Endothelial cell of umbilical vein (primary cell): ENCODE measurements at regions not wholly inside any gene's neighbourhood (a gene's known extent, or its start where the extent isn't known, plus 50 kb on each side); places are given as distances from the start of the nearest gene placed in this dataset.

Source experiments
- BruUV-seq: library from RNA; stranded (reverse); fragments of 400-500 nt; replicated peaks from 2 replicates; lab custom pipeline; 2021; lab: Mats Ljungman, UMichigan
- CTCF ChIA-PET: fragments of 300-600, 350-600 bp; sonication (Branson Sonifier 250); formaldehyde crosslinking; loops from one replicate; lab custom pipeline; 2021; ENCODE audit warnings: antibody characterized with exemption, inconsistent platforms; lab: Charles Lee
- POLR2A ChIA-PET: fragments of 300-600, 350-600 bp; sonication (Branson Sonifier 250); formaldehyde crosslinking; loops from one replicate; lab custom pipeline; 2021; ENCODE audit warnings: antibody characterized with exemption, inconsistent platforms; lab: Charles Lee
- DNase-seq: peaks from one replicate; pipeline ENCODE4 v3.0.0-alpha.2; 2011; ENCODE audit warnings: low read depth, low spot score
- FAIRE-seq: peaks from 2 replicates; lab custom pipeline; 2011; peaks lifted over from hg19 to GRCh38; lab: Jason Lieb, UNC
- H2AFZ ChIP-seq: 2 replicates; pipeline ENCODE4 v1.6.0; 2012; ENCODE audit warnings: low read depth, low read length, control low read depth, inconsistent platforms
- H3K27ac ChIP-seq: 2 replicates; pipeline ENCODE4 v1.5.1; 2011; ENCODE audit warnings: low read depth, mild to moderate bottlenecking, control low read depth, low read length, moderate library complexity; ENCODE audit not compliant: insufficient read depth
- H3K27me3 ChIP-seq, 2 experiments: 2 replicates each; pipeline versions ENCODE4 v1.6.0 to v1.6.1; 2011; ENCODE audit warnings: low read length in 2 of 2, mixed read lengths in 1 of 2; ENCODE audit not compliant: control insufficient read depth in 2 of 2, insufficient read depth in 2 of 2
- H3K36me3 ChIP-seq, 2 experiments: 2 replicates in 1 of 2; 3 replicates in 1 of 2; pipeline ENCODE4 v1.5.1; 2011; ENCODE audit warnings: low read length in 2 of 2, mild to moderate bottlenecking in 1 of 2, moderate library complexity in 1 of 2; ENCODE audit not compliant: control insufficient read depth in 2 of 2, insufficient read depth in 2 of 2; ENCODE audit errors: extremely low read depth in 1 of 2
- H3K4me1 ChIP-seq: 3 replicates; pipeline ENCODE4 v1.5.1; 2011; ENCODE audit warnings: mild to moderate bottlenecking, low read length; ENCODE audit not compliant: control insufficient read depth, insufficient read depth; ENCODE audit errors: extremely low read depth
- H3K4me2 ChIP-seq: 2 replicates; pipeline ENCODE4 v1.6.1; 2011; ENCODE audit warnings: low read length, control low read depth, mixed read lengths; ENCODE audit not compliant: insufficient read depth
- H3K4me3 ChIP-seq, 3 experiments: fragments of 200-600 bp in 1 of 3; sonication (generic), shearing (Covaris generic) in 1 of 3; replicated peaks in 1 of 3; 2 replicates each; pipeline ENCODE4 v1.5.1; 2011 to 2016; ENCODE audit warnings: control low read depth in 3 of 3, low read length in 3 of 3, mild to moderate bottlenecking in 2 of 3, inconsistent platforms in 1 of 3, low read depth in 1 of 3, moderate library complexity in 1 of 3; ENCODE audit not compliant: insufficient read depth in 1 of 3
- H3K79me2 ChIP-seq: 2 replicates; pipeline ENCODE4 v1.6.0; 2012; ENCODE audit warnings: low read length, inconsistent platforms; ENCODE audit not compliant: control insufficient read depth, insufficient read depth
- H3K9ac ChIP-seq: replicated peaks from 2 replicates; pipeline ENCODE3; 2011; ENCODE audit warnings: low read length, control low read depth; ENCODE audit not compliant: insufficient read depth; ENCODE audit errors: extremely low read depth
- H3K9me1 ChIP-seq: replicated peaks from 3 replicates; pipeline ENCODE4 v1.6.0; 2011; ENCODE audit warnings: mild to moderate bottlenecking, low read length; ENCODE audit not compliant: control insufficient read depth, insufficient read depth; ENCODE audit errors: extremely low read depth
- H3K9me3 ChIP-seq: replicated peaks from 2 replicates; pipeline ENCODE4 v1.5.1; 2012; ENCODE audit warnings: low read length, inconsistent platforms; ENCODE audit not compliant: control insufficient read depth, insufficient read depth
- H4K20me1 ChIP-seq: replicated peaks from 2 replicates; pipeline ENCODE3; 2011; ENCODE audit warnings: mild to moderate bottlenecking, low read length; ENCODE audit not compliant: control insufficient read depth, insufficient read depth; ENCODE audit errors: extremely low read depth
- EZH2 ChIP-seq: IDR thresholded peaks from 2 replicates; pipeline ENCODE4 v1.6.1; 2012; ENCODE audit warnings: borderline replicate concordance, low read depth, mild to moderate bottlenecking, moderate library complexity, low read length, inconsistent platforms; ENCODE audit not compliant: severe bottlenecking
- FOS ChIP-seq: IDR thresholded peaks from 2 replicates; pipeline ENCODE4 v1.6.1; 2011; ENCODE audit warnings: mild to moderate bottlenecking, low read length, moderate library complexity, borderline replicate concordance; ENCODE audit not compliant: insufficient read depth
- GATA2 ChIP-seq: IDR thresholded peaks from 2 replicates; pipeline ENCODE4 v1.7.0; 2011; ENCODE audit warnings: low read depth, mild to moderate bottlenecking, moderate library complexity, mixed read lengths, low read length; ENCODE audit not compliant: insufficient read length, insufficient read depth
- JUN ChIP-seq: IDR thresholded peaks from 2 replicates; pipeline ENCODE4 v1.6.1; 2011; ENCODE audit warnings: borderline replicate concordance, low read depth; ENCODE audit not compliant: insufficient read length, insufficient read depth
- MYC ChIP-seq: IDR thresholded peaks from one replicate; pipeline ENCODE4 v1.6.1; 2011; ENCODE audit warnings: mild to moderate bottlenecking, low read depth, low read length
- POLR2A ChIP-seq: IDR thresholded peaks from 2 replicates; pipeline ENCODE4 v1.6.1; 2012; ENCODE audit warnings: low read depth, mild to moderate bottlenecking, control low read depth, low read length
- POLR2AphosphoS5 ChIP-seq: IDR thresholded peaks from 2 replicates; pipeline ENCODE4 v1.6.1; 2012; ENCODE audit warnings: low read depth, mild to moderate bottlenecking, control low read depth, low read length, moderate library complexity; ENCODE audit not compliant: insufficient read depth
- dilution Hi-C: fragments of 300-500 bp; cut with MboI; formaldehyde crosslinking; loops from one replicate; pipeline ENCODE4 v1.15.0; 2019; ENCODE audit warnings: low sequenced_read_pairs; ENCODE audit not compliant: extremely low pct_ligation_motif_present
- intact Hi-C: fragments of 100-400 bp; cut with micrococcal nuclease; formaldehyde crosslinking; loops from one replicate; pipeline ENCODE4 v1.10.0; 2022
- TF ChIP-seq, protein P1 (sequence below): IDR thresholded peaks from 2 replicates; pipeline ENCODE4 v1.6.1; 2011; ENCODE audit not compliant: insufficient read depth, insufficient read length
- TF ChIP-seq, protein P2 (sequence below), 2 donors: IDR thresholded peaks; 1 replicate in 1 of 2; 2 replicates in 1 of 2; pipeline ENCODE4 v1.5.1; 2011; ENCODE audit warnings: low read length in 2 of 2, mild to moderate bottlenecking in 2 of 2, moderate library complexity in 2 of 2, control low read depth in 1 of 2, inconsistent platforms in 1 of 2, low read depth in 1 of 2; ENCODE audit not compliant: insufficient read depth in 1 of 2; ENCODE audit errors: extremely low read depth in 1 of 2

DNA sequence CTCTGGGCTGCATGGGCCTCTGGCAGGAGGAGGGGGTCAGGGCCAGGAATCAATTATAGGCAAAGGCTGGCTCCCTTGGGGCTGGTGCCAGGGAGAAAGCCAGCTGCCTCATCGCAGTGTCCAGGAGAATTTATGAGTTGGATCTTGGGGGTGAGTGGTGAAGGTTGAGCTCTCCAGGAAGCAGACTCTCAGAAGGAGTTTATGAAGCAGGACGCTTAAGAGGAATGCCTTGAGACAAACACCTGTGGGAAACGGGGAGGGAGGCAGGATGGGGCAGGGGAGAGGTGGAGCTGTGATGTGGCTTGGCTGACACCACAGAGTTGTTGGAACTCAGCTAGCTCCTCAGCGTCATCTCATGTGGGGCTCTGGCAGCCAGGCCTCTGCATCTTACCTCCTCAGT is 428.5 kb downstream of the RPS24 start:
- BruUV-seq: no TSS peak
- TF ChIP-seq GATA2 (no peak), EZH2 (no peak), FOS (no peak), MYC (no peak)
- FAIRE-seq (no peak), DNase-seq (no peak)
- Histone ChIP-seq H3K36me3 (no peaks in the 10 kb centered on the region), H3K4me2 (no peak overlapping the region), H3K27ac (no peak overlapping the region), H3K9me3 (no peaks in the 10 kb centered on the region), H3K9me1 (no peaks in the 10 kb centered on the region), H3K9ac (no peak overlapping the region), H2AFZ (no peak overlapping the region), H3K4me1 (peaks cover 26% of the 10 kb centered on the region), H4K20me1 (no peaks in the 10 kb centered on the region), H3K4me3 (no peak overlapping the region), H3K79me2 (no peaks in the 10 kb centered on the region), H3K27me3 (no peaks in the 10 kb centered on the region)
- POLR2A ChIA-PET: no interaction called here
- CTCF ChIA-PET: no interaction called here
- intact Hi-C loops (no loop called here), dilution Hi-C loops (no loop called here)

DNA sequence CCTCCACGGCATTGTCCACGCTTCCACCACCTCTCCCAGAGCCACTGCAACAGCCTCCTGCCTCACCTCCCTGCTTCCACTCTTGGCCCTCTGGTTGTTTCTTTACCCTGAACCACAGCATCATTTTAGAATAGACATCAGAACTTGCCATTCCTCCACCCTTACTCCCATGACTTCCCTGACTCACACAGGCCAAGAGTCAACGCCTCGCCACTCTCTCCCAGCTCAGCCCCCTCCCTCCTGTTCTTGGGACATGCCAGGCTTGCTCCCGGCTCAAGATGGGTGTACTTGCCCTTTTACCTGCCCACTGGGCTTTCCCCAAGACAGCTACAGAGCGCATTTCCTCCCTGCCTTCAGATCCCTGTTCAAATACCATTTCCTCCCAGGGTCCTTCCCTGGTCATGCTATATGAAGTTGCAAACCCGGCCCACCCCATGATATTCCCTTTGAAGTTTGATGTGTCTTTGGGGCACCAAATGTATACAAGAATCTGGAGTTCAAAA is 429.1 kb downstream of the RPS24 start:
- H3K9ac ChIP-seq: no peak overlapping the region
- intact Hi-C loops: no loop called here
- no peaks in the 10 kb centered on the region for H3K79me2 ChIP-seq
- DNase-seq (no peak), FAIRE-seq (no peak)
- H3K4me3 ChIP-seq: no peak overlapping the region
- no peak overlapping the region for H3K27ac ChIP-seq
- peaks cover 20% of the 10 kb centered on the region for H3K4me1 ChIP-seq
- ChIA-PET CTCF (no interaction called here), POLR2A (no interaction called here)
- TF ChIP-seq JUN (no peak), POLR2AphosphoS5 (no peak), GATA2 (no peak), FOS (no peak), MYC (no peak), POLR2A (no peak), EZH2 (no peak)
- TF ChIP-seq, protein P1, sequence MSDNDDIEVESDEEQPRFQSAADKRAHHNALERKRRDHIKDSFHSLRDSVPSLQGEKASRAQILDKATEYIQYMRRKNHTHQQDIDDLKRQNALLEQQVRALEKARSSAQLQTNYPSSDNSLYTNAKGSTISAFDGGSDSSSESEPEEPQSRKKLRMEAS: no peak
- TF ChIP-seq, protein P2, sequence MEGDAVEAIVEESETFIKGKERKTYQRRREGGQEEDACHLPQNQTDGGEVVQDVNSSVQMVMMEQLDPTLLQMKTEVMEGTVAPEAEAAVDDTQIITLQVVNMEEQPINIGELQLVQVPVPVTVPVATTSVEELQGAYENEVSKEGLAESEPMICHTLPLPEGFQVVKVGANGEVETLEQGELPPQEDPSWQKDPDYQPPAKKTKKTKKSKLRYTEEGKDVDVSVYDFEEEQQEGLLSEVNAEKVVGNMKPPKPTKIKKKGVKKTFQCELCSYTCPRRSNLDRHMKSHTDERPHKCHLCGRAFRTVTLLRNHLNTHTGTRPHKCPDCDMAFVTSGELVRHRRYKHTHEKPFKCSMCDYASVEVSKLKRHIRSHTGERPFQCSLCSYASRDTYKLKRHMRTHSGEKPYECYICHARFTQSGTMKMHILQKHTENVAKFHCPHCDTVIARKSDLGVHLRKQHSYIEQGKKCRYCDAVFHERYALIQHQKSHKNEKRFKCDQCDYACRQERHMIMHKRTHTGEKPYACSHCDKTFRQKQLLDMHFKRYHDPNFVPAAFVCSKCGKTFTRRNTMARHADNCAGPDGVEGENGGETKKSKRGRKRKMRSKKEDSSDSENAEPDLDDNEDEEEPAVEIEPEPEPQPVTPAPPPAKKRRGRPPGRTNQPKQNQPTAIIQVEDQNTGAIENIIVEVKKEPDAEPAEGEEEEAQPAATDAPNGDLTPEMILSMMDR (IDR thresholded peaks at IDR 0.05; ENCODE audit: extremely low read depth in 1 of 2, insufficient read depth in 1 of 2, low read depth in 1 of 2, low read length in 2 of 2): no peak
- H3K9me1 ChIP-seq: no peaks in the 10 kb centered on the region
- no peaks in the 10 kb centered on the region for H3K9me3 ChIP-seq
- H3K4me2 ChIP-seq: no peak overlapping the region
- dilution Hi-C loops: no loop called here
- H3K36me3 ChIP-seq: no peaks in the 10 kb centered on the region
- no peaks in the 10 kb centered on the region for H4K20me1 ChIP-seq
- H3K27me3 ChIP-seq: no peaks in the 10 kb centered on the region
- BruUV-seq: no TSS peak
- no peak overlapping the region for H2AFZ ChIP-seq
